Muscle of leg (tissue), 3 donors: ENCODE measurements at regions not wholly inside any gene's neighbourhood (a gene's known extent, or its start where the extent isn't known, plus 50 kb on each side); places are given as distances from the start of the nearest gene placed in this dataset.

Experiments used
- DNase-seq: peaks from one replicate; pipeline ENCODE4 v3.0.0; 2013
- H3K27ac ChIP-seq: one replicate; pipeline ENCODE4 v1.5.1; 2013; ENCODE audit warnings: mild to moderate bottlenecking, low read length, control low read depth
- H3K27me3 ChIP-seq: one replicate; pipeline ENCODE4 v1.6.1; 2013; ENCODE audit warnings: low read length; ENCODE audit not compliant: control insufficient read depth, insufficient read depth
- H3K36me3 ChIP-seq: one replicate; pipeline ENCODE4 v1.6.1; 2013; ENCODE audit warnings: low read length; ENCODE audit not compliant: control insufficient read depth, insufficient read depth
- H3K4me1 ChIP-seq: one replicate; pipeline ENCODE4 v1.6.1; 2013; ENCODE audit warnings: low read length; ENCODE audit not compliant: control insufficient read depth, insufficient read depth
- H3K4me3 ChIP-seq: one replicate; pipeline ENCODE4 v1.5.1; 2013; ENCODE audit warnings: low read length, control low read depth
- H3K9me3 ChIP-seq: replicated peaks from 2 replicates; pipeline ENCODE4 v1.6.1; 2013; ENCODE audit warnings: low read depth, low read length; ENCODE audit not compliant: control insufficient read depth
- WGBS: methylation state at CpG from one replicate; pipeline ENCODE4 v1.1.5; 2013; ENCODE audit warnings: missing lambda C conversion rate; ENCODE audit not compliant: insufficient coverage; 5-methylcytosine and 5-hydroxymethylcytosine counted together

GRCh38 chr10:105982735-105983134 lies 1181.8 kb downstream of the SORCS1 start:
- H3K4me3 ChIP-seq, result no peak overlapping the region
- H3K27ac ChIP-seq, result no peak overlapping the region
- H3K27me3 ChIP-seq, result no peaks in the 10 kb centered on the region
- no peaks in the 10 kb centered on the region for H3K36me3 ChIP-seq
- H3K9me3 ChIP-seq, result no peaks in the 10 kb centered on the region
- no peak for DNase-seq
- WGBS, result no CpG with 5 or more reads among the region's 3 CpGs
- peaks cover 5% of the 10 kb centered on the region for H3K4me1 ChIP-seq

- Histone ChIP-seq H3K4me3 (no peak overlapping the region), H3K27ac (no peak overlapping the region), H3K4me1 (no peaks in the 10 kb centered on the region), H3K36me3 (no peaks in the 10 kb centered on the region), H3K9me3 (no peaks in the 10 kb centered on the region), H3K27me3 (no peaks in the 10 kb centered on the region)
- 57% methylated on average over 1 of the region's 2 CpGs for WGBS
- DNase-seq, result no peak
Measured at GRCh38 chr10:105981679-105982078, 1182.8 kb downstream of the SORCS1 start.

- DNase-seq, result peak; percentile 65
- Histone ChIP-seq H3K27me3 (no peaks in the 10 kb centered on the region), H3K4me3 (no peak overlapping the region), H3K36me3 (no peaks in the 10 kb centered on the region), H3K27ac (peak overlapping the region; percentile 5), H3K4me1 (peaks cover 9% of the 10 kb centered on the region), H3K9me3 (no peaks in the 10 kb centered on the region)
- WGBS, result 37% methylated on average over 3 of the region's 7 CpGs
Measured at GRCh38 chr10:105974803-105975456, 1189.6 kb downstream of the SORCS1 start.

- no peak for DNase-seq
- no peak overlapping the region for H3K4me3 ChIP-seq
- no CpG with 5 or more reads among the region's 5 CpGs for WGBS
- no peaks in the 10 kb centered on the region for H3K9me3 ChIP-seq
- H3K36me3 ChIP-seq, result no peaks in the 10 kb centered on the region
- no peaks in the 10 kb centered on the region for H3K27me3 ChIP-seq
- H3K27ac ChIP-seq, result peak overlapping the region; percentile 49
- H3K4me1 ChIP-seq, result peaks cover 9% of the 10 kb centered on the region
Measured at GRCh38 chr10:105973902-105974301, 1190.6 kb downstream of the SORCS1 start.

GRCh38 chr10:105973360-105973759 lies 1191.1 kb downstream of the SORCS1 start:
- Histone ChIP-seq H3K4me1 (peaks cover 9% of the 10 kb centered on the region), H3K9me3 (no peaks in the 10 kb centered on the region), H3K36me3 (no peaks in the 10 kb centered on the region), H3K4me3 (no peak overlapping the region), H3K27me3 (no peaks in the 10 kb centered on the region), H3K27ac (peak overlapping the region; percentile 49)
- DNase-seq, result peak; percentile 66
- 32% methylated on average over 3 of the region's 4 CpGs for WGBS

GRCh38 chr10:105971460-105971859 lies 1193.0 kb downstream of the SORCS1 start:
- no peaks in the 10 kb centered on the region for H3K36me3 ChIP-seq
- no peaks in the 10 kb centered on the region for H3K27me3 ChIP-seq
- no peak overlapping the region for H3K4me3 ChIP-seq
- H3K9me3 ChIP-seq, result no peaks in the 10 kb centered on the region
- no peak for DNase-seq
- peaks cover 9% of the 10 kb centered on the region for H3K4me1 ChIP-seq
- WGBS, result no CpG with 5 or more reads among the region's 2 CpGs
- no peak overlapping the region for H3K27ac ChIP-seq

GRCh38 chr10:105969884-105970377 lies 1194.6 kb downstream of the SORCS1 start:
- Histone ChIP-seq H3K9me3 (no peaks in the 10 kb centered on the region), H3K4me1 (peaks cover 7% of the 10 kb centered on the region), H3K36me3 (no peaks in the 10 kb centered on the region), H3K27ac (no peak overlapping the region), H3K4me3 (no peak overlapping the region), H3K27me3 (no peaks in the 10 kb centered on the region)
- WGBS, result no CpG with 5 or more reads among the region's 12 CpGs
- DNase-seq, result no peak

GRCh38 chr10:105968666-105969065 lies 1195.8 kb downstream of the SORCS1 start:
- Histone ChIP-seq H3K4me1 (peaks cover 4% of the 10 kb centered on the region), H3K27ac (no peak overlapping the region), H3K9me3 (no peaks in the 10 kb centered on the region), H3K36me3 (no peaks in the 10 kb centered on the region), H3K4me3 (no peak overlapping the region), H3K27me3 (no peaks in the 10 kb centered on the region)
- WGBS, result no CpG with 5 or more reads among the region's 3 CpGs
- DNase-seq, result peak; percentile 56

- no peak overlapping the region for H3K4me3 ChIP-seq
- no peaks in the 10 kb centered on the region for H3K27me3 ChIP-seq
- no peaks in the 10 kb centered on the region for H3K4me1 ChIP-seq
- no peak for DNase-seq
- no peaks in the 10 kb centered on the region for H3K36me3 ChIP-seq
- no peaks in the 10 kb centered on the region for H3K9me3 ChIP-seq
- H3K27ac ChIP-seq, result no peak overlapping the region
- WGBS, result no CpG with 5 or more reads among the region's 1 CpG
Measured at GRCh38 chr10:105967256-105967655, 1197.2 kb downstream of the SORCS1 start.

- no peak overlapping the region for H3K27ac ChIP-seq
- no peaks in the 10 kb centered on the region for H3K27me3 ChIP-seq
- H3K9me3 ChIP-seq, result no peaks in the 10 kb centered on the region
- H3K36me3 ChIP-seq, result no peaks in the 10 kb centered on the region
- no CpG with 5 or more reads among the region's 1 CpG for WGBS
- no peak overlapping the region for H3K4me3 ChIP-seq
- no peaks in the 10 kb centered on the region for H3K4me1 ChIP-seq
- DNase-seq, result no peak
Measured at GRCh38 chr10:105965141-105965540, 1199.4 kb downstream of the SORCS1 start.

GRCh38 chr10:105964009-105964408 lies 1200.5 kb downstream of the SORCS1 start:
- Histone ChIP-seq H3K4me1 (no peaks in the 10 kb centered on the region), H3K9me3 (no peaks in the 10 kb centered on the region), H3K27ac (no peak overlapping the region), H3K36me3 (no peaks in the 10 kb centered on the region), H3K27me3 (no peaks in the 10 kb centered on the region), H3K4me3 (no peak overlapping the region)
- 40% methylated on average over 1 of the region's 5 CpGs for WGBS
- DNase-seq, result peak; percentile 27
